ENCODE measurements at regions not wholly inside any gene's neighbourhood (a gene's known extent, or its start where the extent isn't known, plus 50 kb on each side); places are given as distances from the start of the nearest gene placed in this dataset.

DNA sequence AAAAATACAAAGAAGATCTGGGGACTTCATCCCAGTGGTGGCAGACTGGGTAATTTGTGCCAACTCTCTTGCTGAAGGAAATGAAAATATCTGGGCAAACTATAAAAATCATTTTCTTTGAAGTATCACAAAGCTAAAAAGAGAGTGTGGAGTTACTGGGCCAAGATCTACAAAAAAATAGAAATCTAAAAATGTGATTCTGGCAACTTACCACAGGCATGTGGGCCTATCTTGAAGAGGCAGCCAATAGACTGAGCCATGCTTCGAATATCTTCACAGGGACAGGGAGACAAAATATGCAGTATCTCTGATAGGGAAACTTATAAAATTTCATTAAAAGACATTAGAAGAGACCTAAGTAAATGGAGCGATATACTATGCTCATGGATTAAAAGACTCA is 168.8 kb downstream of the RCHY1 start:
- intact Hi-C loops (cut with DNase I): no loop called here
- 59 to 71% methylated on average over 2 of the region's 2 CpGs for WGBS, 2 donors
- Histone ChIP-seq H3K4me3 (no peak overlapping the region), H3K36me3 (replicated peaks in 1 of 2; ENCODE audit: insufficient read depth in 1 of 2, low read depth in 2 of 2) (no peaks in the 10 kb centered on the region), H3K27me3 (no peaks in the 10 kb centered on the region), H3K27ac (no peak overlapping the region), H3K9me3 (no peaks in the 10 kb centered on the region), H3K4me1 (no peaks in the 10 kb centered on the region)
- TF ChIP-seq POLR2A (IDR thresholded peaks at IDR 0.05): no peak
- TF ChIP-seq, protein P1, sequence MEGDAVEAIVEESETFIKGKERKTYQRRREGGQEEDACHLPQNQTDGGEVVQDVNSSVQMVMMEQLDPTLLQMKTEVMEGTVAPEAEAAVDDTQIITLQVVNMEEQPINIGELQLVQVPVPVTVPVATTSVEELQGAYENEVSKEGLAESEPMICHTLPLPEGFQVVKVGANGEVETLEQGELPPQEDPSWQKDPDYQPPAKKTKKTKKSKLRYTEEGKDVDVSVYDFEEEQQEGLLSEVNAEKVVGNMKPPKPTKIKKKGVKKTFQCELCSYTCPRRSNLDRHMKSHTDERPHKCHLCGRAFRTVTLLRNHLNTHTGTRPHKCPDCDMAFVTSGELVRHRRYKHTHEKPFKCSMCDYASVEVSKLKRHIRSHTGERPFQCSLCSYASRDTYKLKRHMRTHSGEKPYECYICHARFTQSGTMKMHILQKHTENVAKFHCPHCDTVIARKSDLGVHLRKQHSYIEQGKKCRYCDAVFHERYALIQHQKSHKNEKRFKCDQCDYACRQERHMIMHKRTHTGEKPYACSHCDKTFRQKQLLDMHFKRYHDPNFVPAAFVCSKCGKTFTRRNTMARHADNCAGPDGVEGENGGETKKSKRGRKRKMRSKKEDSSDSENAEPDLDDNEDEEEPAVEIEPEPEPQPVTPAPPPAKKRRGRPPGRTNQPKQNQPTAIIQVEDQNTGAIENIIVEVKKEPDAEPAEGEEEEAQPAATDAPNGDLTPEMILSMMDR (IDR thresholded peaks at IDR 0.05): no peak
- ATAC-seq (no peak), DNase-seq (no peak)

DNA sequence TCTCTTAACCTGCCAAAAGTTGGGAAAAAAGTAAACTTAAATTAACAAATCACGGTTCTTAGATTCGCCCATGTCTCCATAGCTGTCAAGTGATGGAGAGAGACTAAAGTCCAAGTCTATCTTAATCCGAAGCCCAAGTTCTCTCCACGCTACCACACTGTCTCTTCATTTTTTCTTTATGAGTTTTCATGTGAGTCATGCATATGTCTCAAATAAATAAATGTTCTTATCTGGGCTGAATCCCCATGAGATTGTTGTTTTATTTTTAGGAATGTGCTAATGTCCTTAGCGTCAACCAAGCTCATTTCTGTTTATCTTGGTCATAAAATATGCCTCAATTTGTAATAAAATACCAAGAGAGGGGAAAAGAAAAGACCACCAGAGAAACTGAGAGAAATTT is 169.3 kb downstream of the RCHY1 start:
- ATAC-seq (peak; percentile 42), DNase-seq (no peak)
- Histone ChIP-seq H3K9me3 (no peaks in the 10 kb centered on the region), H3K4me1 (no peaks in the 10 kb centered on the region), H3K36me3 (replicated peaks in 1 of 2; ENCODE audit: insufficient read depth in 1 of 2, low read depth in 2 of 2) (no peaks in the 10 kb centered on the region), H3K4me3 (no peak overlapping the region), H3K27ac (no peak overlapping the region), H3K27me3 (no peaks in the 10 kb centered on the region)
- TF ChIP-seq, protein P1 (IDR thresholded peaks at IDR 0.05): no peak
- no peak for TF ChIP-seq POLR2A (IDR thresholded peaks at IDR 0.05)
- 51 to 68% methylated on average over 5 of the region's 5 CpGs for WGBS, 2 donors
- intact Hi-C loops (cut with DNase I): no loop called here

DNA sequence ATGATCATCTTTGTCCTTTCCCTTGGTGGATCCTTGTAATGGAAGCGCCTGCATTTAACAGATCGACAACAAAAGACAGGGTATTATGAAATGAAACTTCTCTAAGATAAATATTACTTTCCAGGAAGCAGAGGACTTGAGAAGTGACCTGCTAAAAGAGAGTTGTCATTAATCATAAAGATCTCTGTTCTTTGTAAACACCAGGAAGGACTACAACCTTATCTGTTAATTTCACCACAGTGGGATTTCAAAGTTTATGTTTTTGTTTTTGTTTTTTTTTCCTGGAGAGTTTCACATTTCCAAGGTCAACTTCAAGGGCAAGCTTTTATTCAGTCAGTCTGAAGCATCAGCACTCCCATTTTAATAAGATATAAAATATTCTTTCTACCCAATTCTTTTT is 170.9 kb downstream of the RCHY1 start:
- DNase-seq (no peak), ATAC-seq (no peak)
- Histone ChIP-seq H3K4me3 (no peak overlapping the region), H3K27me3 (no peaks in the 10 kb centered on the region), H3K27ac (no peak overlapping the region), H3K9me3 (no peaks in the 10 kb centered on the region), H3K4me1 (no peaks in the 10 kb centered on the region), H3K36me3 (replicated peaks in 1 of 2; ENCODE audit: insufficient read depth in 1 of 2, low read depth in 2 of 2) (no peaks in the 10 kb centered on the region)
- 54 to 66% methylated on average over 2 of the region's 2 CpGs for WGBS, 2 donors
- intact Hi-C loops (cut with DNase I): no loop called here
- TF ChIP-seq POLR2A (IDR thresholded peaks at IDR 0.05): no peak
- TF ChIP-seq, protein P1 (IDR thresholded peaks at IDR 0.05): no peak

DNA sequence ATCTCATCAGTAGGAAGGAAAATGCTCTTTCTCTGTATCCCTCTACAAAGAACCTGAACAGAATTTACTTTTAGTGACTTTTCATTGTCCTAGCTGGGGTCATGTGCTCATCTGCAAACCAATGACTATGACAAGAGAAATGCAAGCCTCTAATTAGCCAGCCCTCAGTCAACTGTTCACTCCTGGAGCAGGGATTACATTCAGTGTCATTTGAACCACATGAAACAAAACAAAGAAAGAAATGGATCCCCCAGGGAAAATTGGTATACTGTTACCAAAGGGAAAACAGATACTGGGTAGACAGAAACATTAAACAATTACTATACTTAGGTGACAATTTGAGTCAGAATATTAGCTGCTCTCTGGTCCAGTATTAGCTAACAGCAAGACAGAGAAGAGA is 173.6 kb downstream of the RCHY1 start:
- H3K4me1 ChIP-seq: no peaks in the 10 kb centered on the region
- DNase-seq (no peak), ATAC-seq (no peak)
- no peak overlapping the region for H3K27ac ChIP-seq
- no peaks in the 10 kb centered on the region for H3K9me3 ChIP-seq
- intact Hi-C loops (cut with DNase I): no loop called here
- H3K4me3 ChIP-seq: no peak overlapping the region
- H3K36me3 ChIP-seq (replicated peaks in 1 of 2; ENCODE audit: insufficient read depth in 1 of 2, low read depth in 2 of 2): no peaks in the 10 kb centered on the region
- H3K27me3 ChIP-seq: no peaks in the 10 kb centered on the region
- TF ChIP-seq, protein P1 (IDR thresholded peaks at IDR 0.05): no peak
- TF ChIP-seq POLR2A (IDR thresholded peaks at IDR 0.05): no peak

DNA sequence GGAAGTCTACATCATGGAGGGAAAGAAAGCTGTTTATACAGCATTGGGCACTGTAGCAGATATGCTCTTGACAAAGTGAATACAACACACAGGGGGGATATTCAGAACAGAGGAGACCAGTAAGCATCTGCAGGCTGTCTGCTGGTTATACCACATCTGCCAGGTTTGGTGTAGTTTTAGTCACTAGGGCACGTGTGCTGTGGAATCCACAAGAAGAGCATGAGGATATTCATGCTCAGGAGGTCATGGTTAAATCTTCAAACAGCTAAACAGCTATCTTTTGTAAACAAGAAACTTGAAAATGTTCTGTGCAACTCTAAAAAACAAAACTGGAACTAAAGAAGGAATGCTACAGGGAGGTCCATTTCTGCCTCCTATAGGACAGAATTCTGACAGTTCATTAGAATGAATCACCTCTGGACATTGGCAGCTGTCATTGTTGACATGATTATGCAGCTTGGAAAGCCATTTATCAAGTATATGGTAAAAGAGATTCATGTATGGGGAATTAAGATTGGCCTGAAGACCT is 175.8 kb downstream of the RCHY1 start:
- ATAC-seq (no peak), DNase-seq (no peak)
- no peaks in the 10 kb centered on the region for H3K27me3 ChIP-seq
- intact Hi-C loops (cut with DNase I): no loop called here
- H3K4me3 ChIP-seq: no peak overlapping the region
- no peak overlapping the region for H3K27ac ChIP-seq
- TF ChIP-seq POLR2A (IDR thresholded peaks at IDR 0.05): no peak
- TF ChIP-seq, protein P1 (IDR thresholded peaks at IDR 0.05): no peak
- no peaks in the 10 kb centered on the region for H3K36me3 ChIP-seq (replicated peaks in 1 of 2; ENCODE audit: insufficient read depth in 1 of 2, low read depth in 2 of 2)
- H3K9me3 ChIP-seq: no peaks in the 10 kb centered on the region
- 50 to 52% methylated on average over 1 of the region's 1 CpG for WGBS, 2 donors
- H3K4me1 ChIP-seq: no peaks in the 10 kb centered on the region

Data from body of pancreas (tissue), 4 donors.